ENCODE measurements at regions not wholly inside any gene's neighbourhood (a gene's known extent, or its start where the extent isn't known, plus 50 kb on each side); places are given as distances from the start of the nearest gene placed in this dataset.

GRCh38 chr2:104734937-104735586, 118.9 kb upstream of the POU3F3 start:
- Histone ChIP-seq H3K4me2 (ENCODE audit: unreplicated experiment) (no peak overlapping the region), H2AFZ (no peak overlapping the region), H3K9me3 (ENCODE audit: low read depth) (no peaks in the 10 kb centered on the region), H3K36me3 (ENCODE audit: low read depth) (no peaks in the 10 kb centered on the region), H3K9ac (no peak overlapping the region), H3K27me3 (replicated peaks; ENCODE audit: insufficient read depth) (no peaks in the 10 kb centered on the region), H3K9me2 (ENCODE audit: insufficient read depth) (no peaks in the 10 kb centered on the region), H3K27ac (no peak overlapping the region), H3K4me3 (no peak overlapping the region), H3F3A (ENCODE audit: insufficient read depth) (no peaks in the 10 kb centered on the region), H3K79me2 (ENCODE audit: insufficient read depth) (no peaks in the 10 kb centered on the region), H3K4me1 (ENCODE audit: insufficient read depth) (no peaks in the 10 kb centered on the region), H4K20me1 (ENCODE audit: insufficient read depth) (no peaks in the 10 kb centered on the region)
- DNase-seq: no peak
- in situ Hi-C loops (cut with MboI): no loop called here
- WGBS, 2 experiments (ENCODE audit: low coverage in 1 of 2, low lambda C conversion rate in 2 of 2, missing lambda C conversion rate in 2 of 2): 48 to 53% methylated on average over 6 of the region's 6 CpGs
- TF ChIP-seq EZH2phosphoT487 (IDR thresholded peaks at IDR 0.05; ENCODE audit: insufficient read depth, low read depth) (no peak), EZH2 (IDR thresholded peaks at IDR 0.05; ENCODE audit: insufficient read depth, poor library complexity, severe bottlenecking) (no peak)

- Histone ChIP-seq H3K27ac (no peak overlapping the region), H2AFZ (no peak overlapping the region), H3K36me3 (ENCODE audit: low read depth) (no peaks in the 10 kb centered on the region), H3K4me2 (ENCODE audit: unreplicated experiment) (no peak overlapping the region), H3K9me2 (ENCODE audit: insufficient read depth) (no peaks in the 10 kb centered on the region), H3K4me3 (no peak overlapping the region), H3K4me1 (ENCODE audit: insufficient read depth) (no peaks in the 10 kb centered on the region), H3K9me3 (ENCODE audit: low read depth) (no peaks in the 10 kb centered on the region), H3F3A (ENCODE audit: insufficient read depth) (no peaks in the 10 kb centered on the region), H4K20me1 (ENCODE audit: insufficient read depth) (no peaks in the 10 kb centered on the region), H3K9ac (no peak overlapping the region), H3K79me2 (ENCODE audit: insufficient read depth) (no peaks in the 10 kb centered on the region), H3K27me3 (replicated peaks; ENCODE audit: insufficient read depth) (no peaks in the 10 kb centered on the region)
- in situ Hi-C loops (cut with MboI): no loop called here
- 48 to 57% methylated on average over 7 of the region's 7 CpGs for WGBS, 2 experiments (ENCODE audit: low coverage in 1 of 2, low lambda C conversion rate in 2 of 2, missing lambda C conversion rate in 2 of 2)
- no peak for DNase-seq
- TF ChIP-seq EZH2 (IDR thresholded peaks at IDR 0.05; ENCODE audit: insufficient read depth, poor library complexity, severe bottlenecking) (no peak), EZH2phosphoT487 (IDR thresholded peaks at IDR 0.05; ENCODE audit: insufficient read depth, low read depth) (no peak)
Measured at GRCh38 chr2:104736026-104736425, 117.9 kb upstream of the POU3F3 start.

- Histone ChIP-seq H3K36me3 (ENCODE audit: low read depth) (no peaks in the 10 kb centered on the region), H3K79me2 (ENCODE audit: insufficient read depth) (no peaks in the 10 kb centered on the region), H3K4me2 (ENCODE audit: unreplicated experiment) (no peak overlapping the region), H3K9me2 (ENCODE audit: insufficient read depth) (no peaks in the 10 kb centered on the region), H3K27me3 (replicated peaks; ENCODE audit: insufficient read depth) (no peaks in the 10 kb centered on the region), H4K20me1 (ENCODE audit: insufficient read depth) (no peaks in the 10 kb centered on the region), H2AFZ (no peak overlapping the region), H3F3A (ENCODE audit: insufficient read depth) (no peaks in the 10 kb centered on the region), H3K4me3 (no peak overlapping the region), H3K9me3 (ENCODE audit: low read depth) (no peaks in the 10 kb centered on the region), H3K4me1 (ENCODE audit: insufficient read depth) (no peaks in the 10 kb centered on the region), H3K27ac (no peak overlapping the region), H3K9ac (no peak overlapping the region)
- 29 to 37% methylated on average over 3 of the region's 3 CpGs for WGBS, 2 experiments (ENCODE audit: low coverage in 1 of 2, low lambda C conversion rate in 2 of 2, missing lambda C conversion rate in 2 of 2)
- in situ Hi-C loops (cut with MboI): no loop called here
- DNase-seq: no peak
- no peak for TF ChIP-seq EZH2 (IDR thresholded peaks at IDR 0.05; ENCODE audit: insufficient read depth, poor library complexity, severe bottlenecking)
- TF ChIP-seq EZH2phosphoT487 (IDR thresholded peaks at IDR 0.05; ENCODE audit: insufficient read depth, low read depth): no peak
Measured at GRCh38 chr2:104741860-104742259, 112.1 kb upstream of the POU3F3 start.

- WGBS, 2 experiments (ENCODE audit: low coverage in 1 of 2, low lambda C conversion rate in 2 of 2, missing lambda C conversion rate in 2 of 2): 65 to 66% methylated on average over 6 of the region's 6 CpGs
- Histone ChIP-seq H4K20me1 (ENCODE audit: insufficient read depth) (no peaks in the 10 kb centered on the region), H3K79me2 (ENCODE audit: insufficient read depth) (no peaks in the 10 kb centered on the region), H3F3A (ENCODE audit: insufficient read depth) (no peaks in the 10 kb centered on the region), H3K9me3 (ENCODE audit: low read depth) (no peaks in the 10 kb centered on the region), H3K4me2 (ENCODE audit: unreplicated experiment) (no peak overlapping the region), H2AFZ (no peak overlapping the region), H3K9me2 (ENCODE audit: insufficient read depth) (no peaks in the 10 kb centered on the region), H3K27me3 (replicated peaks; ENCODE audit: insufficient read depth) (no peaks in the 10 kb centered on the region), H3K9ac (no peak overlapping the region), H3K27ac (no peak overlapping the region), H3K4me1 (ENCODE audit: insufficient read depth) (no peaks in the 10 kb centered on the region), H3K36me3 (ENCODE audit: low read depth) (no peaks in the 10 kb centered on the region), H3K4me3 (no peak overlapping the region)
- in situ Hi-C loops (cut with MboI): no loop called here
- TF ChIP-seq EZH2phosphoT487 (IDR thresholded peaks at IDR 0.05; ENCODE audit: insufficient read depth, low read depth) (no peak), EZH2 (IDR thresholded peaks at IDR 0.05; ENCODE audit: insufficient read depth, poor library complexity, severe bottlenecking) (no peak)
- no peak for DNase-seq
Measured at GRCh38 chr2:104744537-104744936, 109.4 kb upstream of the POU3F3 start.

- no peak for TF ChIP-seq EZH2phosphoT487 (IDR thresholded peaks at IDR 0.05; ENCODE audit: insufficient read depth, low read depth)
- TF ChIP-seq EZH2 (IDR thresholded peaks at IDR 0.05; ENCODE audit: insufficient read depth, poor library complexity, severe bottlenecking): no peak
- Histone ChIP-seq H3K9me3 (ENCODE audit: low read depth) (no peaks in the 10 kb centered on the region), H2AFZ (no peak overlapping the region), H4K20me1 (ENCODE audit: insufficient read depth) (no peaks in the 10 kb centered on the region), H3K27ac (no peak overlapping the region), H3K9me2 (ENCODE audit: insufficient read depth) (no peaks in the 10 kb centered on the region), H3K4me2 (ENCODE audit: unreplicated experiment) (no peak overlapping the region), H3F3A (ENCODE audit: insufficient read depth) (no peaks in the 10 kb centered on the region), H3K36me3 (ENCODE audit: low read depth) (no peaks in the 10 kb centered on the region), H3K9ac (no peak overlapping the region), H3K27me3 (replicated peaks; ENCODE audit: insufficient read depth) (no peaks in the 10 kb centered on the region), H3K4me3 (no peak overlapping the region), H3K79me2 (ENCODE audit: insufficient read depth) (no peaks in the 10 kb centered on the region), H3K4me1 (ENCODE audit: insufficient read depth) (no peaks in the 10 kb centered on the region)
- WGBS, 2 experiments (ENCODE audit: low coverage in 1 of 2, low lambda C conversion rate in 2 of 2, missing lambda C conversion rate in 2 of 2): 41 to 47% methylated on average over 13 of the region's 13 CpGs
- in situ Hi-C loops (cut with MboI): no loop called here
- no peak for DNase-seq
Measured at GRCh38 chr2:104745846-104746245, 108.1 kb upstream of the POU3F3 start.

Measured in GM23248 (cell line).